Ishikawa (cell line): ENCODE measurements at regions not wholly inside any gene's neighbourhood (a gene's known extent, or its start where the extent isn't known, plus 50 kb on each side); places are given as distances from the start of the nearest gene placed in this dataset.

ENCODE experiments used
- CEBPB ChIP-seq: IDR thresholded peaks from 2 replicates; pipeline ENCODE4 v1.6.1; 2012
- EP300 ChIP-seq: IDR thresholded peaks from 2 replicates; pipeline ENCODE4 v1.6.1; 2012; ENCODE audit warnings: borderline replicate concordance
- FOXM1 ChIP-seq: IDR thresholded peaks from 2 replicates; pipeline ENCODE4 v1.6.1; 2012; ENCODE audit warnings: low read depth, borderline replicate concordance
- NFIC ChIP-seq: IDR thresholded peaks from 2 replicates; pipeline ENCODE4 v1.6.1; 2012
- RAD21 ChIP-seq: IDR thresholded peaks from 2 replicates; pipeline ENCODE4 v1.6.1; 2012; ENCODE audit warnings: low read depth
- TAF1 ChIP-seq: IDR thresholded peaks from 2 replicates; pipeline ENCODE4 v1.6.1; 2012; ENCODE audit warnings: low read depth, mild to moderate bottlenecking
- TCF12 ChIP-seq: IDR thresholded peaks from 2 replicates; pipeline ENCODE4 v1.6.1; 2012; ENCODE audit warnings: low read depth
- YY1 ChIP-seq: IDR thresholded peaks from 2 replicates; pipeline ENCODE4 v1.6.1; 2012; ENCODE audit warnings: low read depth
- TF ChIP-seq, protein P1 (sequence below): IDR thresholded peaks from 2 replicates; pipeline ENCODE4 v1.6.1; 2012; ENCODE audit warnings: low read depth, mild to moderate bottlenecking

DNA sequence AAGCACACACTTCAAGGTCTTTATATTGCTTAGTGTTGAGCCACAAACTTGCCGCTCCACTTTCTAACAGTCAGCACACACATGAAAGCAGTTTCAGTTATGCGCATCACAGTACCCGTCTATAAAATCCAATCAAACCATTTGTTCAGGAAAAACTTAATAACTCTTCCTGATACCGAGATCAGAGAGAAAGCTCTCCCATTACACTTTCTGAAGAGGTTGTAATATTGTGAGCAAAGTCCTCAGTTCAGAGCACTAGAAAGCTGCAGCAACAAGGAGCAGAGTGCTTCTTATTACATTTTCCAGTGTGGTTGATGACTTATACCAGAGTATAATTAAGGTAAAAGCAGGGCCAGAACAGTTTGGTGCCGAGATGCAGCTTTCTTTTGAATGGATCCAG, 102.8 kb upstream of the F3 start:
- no peak for TF ChIP-seq TAF1
- no peak for TF ChIP-seq YY1
- TF ChIP-seq CEBPB: no peak
- TF ChIP-seq RAD21: no peak
- TF ChIP-seq EP300: no peak
- no peak for TF ChIP-seq TCF12
- TF ChIP-seq, protein P1, sequence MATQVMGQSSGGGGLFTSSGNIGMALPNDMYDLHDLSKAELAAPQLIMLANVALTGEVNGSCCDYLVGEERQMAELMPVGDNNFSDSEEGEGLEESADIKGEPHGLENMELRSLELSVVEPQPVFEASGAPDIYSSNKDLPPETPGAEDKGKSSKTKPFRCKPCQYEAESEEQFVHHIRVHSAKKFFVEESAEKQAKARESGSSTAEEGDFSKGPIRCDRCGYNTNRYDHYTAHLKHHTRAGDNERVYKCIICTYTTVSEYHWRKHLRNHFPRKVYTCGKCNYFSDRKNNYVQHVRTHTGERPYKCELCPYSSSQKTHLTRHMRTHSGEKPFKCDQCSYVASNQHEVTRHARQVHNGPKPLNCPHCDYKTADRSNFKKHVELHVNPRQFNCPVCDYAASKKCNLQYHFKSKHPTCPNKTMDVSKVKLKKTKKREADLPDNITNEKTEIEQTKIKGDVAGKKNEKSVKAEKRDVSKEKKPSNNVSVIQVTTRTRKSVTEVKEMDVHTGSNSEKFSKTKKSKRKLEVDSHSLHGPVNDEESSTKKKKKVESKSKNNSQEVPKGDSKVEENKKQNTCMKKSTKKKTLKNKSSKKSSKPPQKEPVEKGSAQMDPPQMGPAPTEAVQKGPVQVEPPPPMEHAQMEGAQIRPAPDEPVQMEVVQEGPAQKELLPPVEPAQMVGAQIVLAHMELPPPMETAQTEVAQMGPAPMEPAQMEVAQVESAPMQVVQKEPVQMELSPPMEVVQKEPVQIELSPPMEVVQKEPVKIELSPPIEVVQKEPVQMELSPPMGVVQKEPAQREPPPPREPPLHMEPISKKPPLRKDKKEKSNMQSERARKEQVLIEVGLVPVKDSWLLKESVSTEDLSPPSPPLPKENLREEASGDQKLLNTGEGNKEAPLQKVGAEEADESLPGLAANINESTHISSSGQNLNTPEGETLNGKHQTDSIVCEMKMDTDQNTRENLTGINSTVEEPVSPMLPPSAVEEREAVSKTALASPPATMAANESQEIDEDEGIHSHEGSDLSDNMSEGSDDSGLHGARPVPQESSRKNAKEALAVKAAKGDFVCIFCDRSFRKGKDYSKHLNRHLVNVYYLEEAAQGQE: no peak
- TF ChIP-seq FOXM1: no peak
- no peak for TF ChIP-seq NFIC
